ENCODE measurements at regions not wholly inside any gene's neighbourhood (a gene's known extent, or its start where the extent isn't known, plus 50 kb on each side); places are given as distances from the start of the nearest gene placed in this dataset.

GRCh38 chr2:16002144-16002543, 61.8 kb downstream of the MYCN start:
- DNase-seq (ENCODE audit: low spot score) = no peak
- Histone ChIP-seq H3K27me3 (replicated peaks; ENCODE audit: insufficient read depth) (no peaks in the 10 kb centered on the region), H3K4me3 (no peak overlapping the region), H3K36me3 (no peaks in the 10 kb centered on the region), H3K9me3 (no peaks in the 10 kb centered on the region), H3K27ac (no peak overlapping the region), H3K4me1 (ENCODE audit: control insufficient read depth in 1 of 2, low read depth in 2 of 2) (no peaks in the 10 kb centered on the region)
- no peak for ATAC-seq (ENCODE audit: insufficient number of reproducible peaks, low FRiP score, low read depth)
- no peak for TF ChIP-seq CTCF (IDR thresholded peaks at IDR 0.05)

DNA sequence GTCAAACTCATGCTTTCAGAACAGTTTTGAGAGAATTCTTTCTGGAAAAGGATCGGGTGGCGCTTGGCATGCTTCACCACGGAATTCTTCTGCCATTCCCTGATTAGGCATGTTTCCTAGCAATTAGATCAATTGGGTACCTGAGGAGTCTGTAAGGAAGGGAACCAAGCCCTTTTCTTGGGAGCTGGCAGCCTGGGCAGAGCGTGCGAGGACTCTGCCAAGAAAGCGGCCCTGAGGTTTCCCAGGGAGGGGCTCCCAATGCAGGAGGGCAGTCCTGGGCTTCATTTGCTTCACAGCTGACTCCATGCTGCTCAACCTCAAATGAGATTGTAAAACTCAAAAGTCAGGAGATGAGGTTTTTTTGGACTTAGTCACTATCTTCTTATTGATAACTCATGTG, 60.3 kb downstream of the MYCN start:
- Histone ChIP-seq H3K27ac (no peak overlapping the region), H3K9me3 (no peaks in the 10 kb centered on the region), H3K36me3 (no peaks in the 10 kb centered on the region), H3K27me3 (replicated peaks; ENCODE audit: insufficient read depth) (no peaks in the 10 kb centered on the region), H3K4me1 (ENCODE audit: control insufficient read depth in 1 of 2, low read depth in 2 of 2) (no peaks in the 10 kb centered on the region), H3K4me3 (no peak overlapping the region)
- no peak for ATAC-seq (ENCODE audit: insufficient number of reproducible peaks, low FRiP score, low read depth)
- TF ChIP-seq CTCF (IDR thresholded peaks at IDR 0.05) = no peak
- DNase-seq (ENCODE audit: low spot score) = no peak

DNA sequence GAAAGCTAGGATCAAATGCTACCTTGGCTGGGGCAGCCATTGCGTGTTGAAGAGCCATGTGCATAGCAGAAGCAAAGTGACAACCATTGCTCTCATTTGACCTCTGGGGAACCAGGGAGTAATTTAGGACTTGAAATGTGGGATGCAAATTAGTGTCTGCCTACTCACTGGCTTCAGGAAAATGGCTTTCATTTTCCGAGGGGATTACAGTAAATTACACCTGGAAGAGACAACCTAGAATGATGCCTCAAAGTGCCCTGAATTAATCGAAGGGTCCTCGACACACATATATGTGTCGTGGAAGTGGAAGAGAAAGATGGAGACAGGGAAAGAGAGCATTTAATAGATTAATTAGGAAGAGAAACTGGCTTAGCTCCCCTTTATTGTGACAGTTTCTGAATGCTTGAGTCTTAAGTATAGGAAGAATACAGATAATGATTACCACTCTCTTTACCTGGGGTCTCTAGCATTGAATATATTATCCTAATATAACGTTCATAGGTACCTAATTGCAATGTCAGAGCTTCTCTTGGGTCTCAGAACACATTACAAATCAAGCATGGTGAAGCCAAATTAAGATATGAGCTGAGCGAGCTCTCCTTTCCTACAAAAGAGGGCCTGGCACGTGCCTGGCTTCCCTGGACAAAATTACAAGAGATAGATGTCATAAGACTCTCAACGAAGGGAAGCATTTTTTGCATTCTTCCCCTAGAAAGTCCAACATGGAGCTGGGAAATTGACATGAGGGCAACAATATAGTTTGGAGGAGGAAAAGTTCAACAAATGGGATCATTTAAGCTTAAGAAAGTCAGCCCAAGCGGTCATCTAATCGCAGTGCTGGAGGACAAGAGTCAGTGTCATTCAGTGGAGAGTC, 59.5 kb downstream of the MYCN start:
- no peak for TF ChIP-seq CTCF (IDR thresholded peaks at IDR 0.05)
- no peaks in the 10 kb centered on the region for H3K9me3 ChIP-seq
- ATAC-seq (ENCODE audit: insufficient number of reproducible peaks, low FRiP score, low read depth) = no peak

DNA sequence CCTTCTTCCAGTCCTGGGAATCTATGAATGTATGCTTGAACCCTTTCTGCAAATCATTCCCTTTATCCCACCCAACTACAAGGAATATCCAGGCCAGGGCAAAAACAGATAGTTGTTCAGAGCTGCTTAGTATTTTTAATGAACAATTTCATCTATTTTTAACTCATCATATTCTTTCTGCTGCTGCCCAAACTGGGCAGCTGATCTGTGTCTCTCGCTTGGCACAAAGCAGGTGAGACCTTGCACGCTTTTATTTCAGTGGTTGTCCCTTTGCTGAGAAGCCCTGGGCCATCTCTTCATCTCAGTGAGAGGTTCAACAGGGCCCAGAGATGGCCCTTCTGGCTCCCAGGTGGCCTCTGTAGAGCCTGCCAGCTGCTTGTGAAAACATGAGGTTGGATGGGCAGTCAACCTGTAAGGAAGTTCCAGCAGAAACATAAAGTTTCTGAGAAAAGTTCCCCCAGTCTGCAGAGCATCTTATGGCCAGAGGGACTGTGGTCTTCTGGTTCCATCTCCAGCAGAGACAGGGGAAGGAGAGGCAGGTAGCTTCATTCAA, 57.5 kb downstream of the MYCN start:
- no peak for TF ChIP-seq CTCF (IDR thresholded peaks at IDR 0.05)

More for the DNA sequence above, 59.5 kb downstream of the MYCN start:
- DNase-seq (ENCODE audit: low spot score) = no peak
- Histone ChIP-seq H3K4me1 (ENCODE audit: control insufficient read depth in 1 of 2, low read depth in 2 of 2) (no peaks in the 10 kb centered on the region), H3K36me3 (no peaks in the 10 kb centered on the region), H3K27me3 (replicated peaks; ENCODE audit: insufficient read depth) (no peaks in the 10 kb centered on the region), H3K27ac (no peak overlapping the region), H3K4me3 (no peak overlapping the region)

GRCh38 chr2:15996536-15997423, 56.4 kb downstream of the MYCN start:
- DNase-seq (ENCODE audit: low spot score) = no peak
- Histone ChIP-seq H3K4me3 (no peak overlapping the region), H3K27me3 (replicated peaks; ENCODE audit: insufficient read depth) (no peaks in the 10 kb centered on the region), H3K9me3 (no peaks in the 10 kb centered on the region), H3K4me1 (ENCODE audit: control insufficient read depth in 1 of 2, low read depth in 2 of 2) (no peaks in the 10 kb centered on the region), H3K36me3 (no peaks in the 10 kb centered on the region), H3K27ac (no peak overlapping the region)
- TF ChIP-seq CTCF (IDR thresholded peaks at IDR 0.05) = no peak
- no peak for ATAC-seq (ENCODE audit: insufficient number of reproducible peaks, low FRiP score, low read depth)

More for the DNA sequence above, 57.5 kb downstream of the MYCN start:
- Histone ChIP-seq H3K9me3 (no peaks in the 10 kb centered on the region), H3K36me3 (no peaks in the 10 kb centered on the region), H3K4me1 (ENCODE audit: control insufficient read depth in 1 of 2, low read depth in 2 of 2) (no peaks in the 10 kb centered on the region), H3K4me3 (no peak overlapping the region), H3K27ac (no peak overlapping the region), H3K27me3 (replicated peaks; ENCODE audit: insufficient read depth) (no peaks in the 10 kb centered on the region)
- DNase-seq (ENCODE audit: low spot score) (no peak), ATAC-seq (ENCODE audit: insufficient number of reproducible peaks, low FRiP score, low read depth) (no peak)
